Ovary (tissue), 3 donors: ENCODE measurements at regions not wholly inside any gene's neighbourhood (a gene's known extent, or its start where the extent isn't known, plus 50 kb on each side); places are given as distances from the start of the nearest gene placed in this dataset.

Source experiments
- POLR2A ChIP-seq: fragments of 450-650 bp; IDR thresholded peaks from one replicate; pipeline ENCODE4 v1.6.1; 2017; ENCODE audit warnings: antibody characterized with exemption, mild to moderate bottlenecking, moderate library complexity
- TF ChIP-seq, protein P1 (sequence below), 3 donors: fragments of 450-650 bp in 2 of 3; fragments of 200-600 bp in 1 of 3; IDR thresholded peaks; one replicate each; pipeline versions ENCODE4 v1.5.1 to v1.8.0; 2016 to 2022; ENCODE audit warnings: antibody characterized with exemption in 3 of 3, mild to moderate bottlenecking in 1 of 3
- donor health status: DM: no; HTN: no; CAD: no.

DNA sequence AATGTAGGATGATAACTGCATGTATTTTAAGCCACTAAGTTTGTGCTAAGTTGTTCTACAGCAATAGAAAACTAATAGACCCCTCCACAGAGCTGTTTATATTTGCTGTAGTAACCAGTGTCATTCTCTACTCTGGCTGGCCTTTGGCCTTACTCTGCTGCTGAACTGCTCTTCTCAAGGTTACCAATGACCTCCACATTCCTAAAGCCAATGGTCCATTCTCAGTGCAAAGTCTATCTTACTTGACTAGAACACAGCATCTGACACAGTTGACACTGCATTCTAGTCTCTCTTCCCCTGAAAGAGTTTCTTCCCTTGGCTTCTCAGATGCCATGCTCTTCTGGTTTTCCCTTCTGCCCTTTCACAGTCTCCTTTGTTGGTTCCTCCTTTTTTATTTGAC, 154.8 kb upstream of the CRY1 start:
- TF ChIP-seq, protein P1, sequence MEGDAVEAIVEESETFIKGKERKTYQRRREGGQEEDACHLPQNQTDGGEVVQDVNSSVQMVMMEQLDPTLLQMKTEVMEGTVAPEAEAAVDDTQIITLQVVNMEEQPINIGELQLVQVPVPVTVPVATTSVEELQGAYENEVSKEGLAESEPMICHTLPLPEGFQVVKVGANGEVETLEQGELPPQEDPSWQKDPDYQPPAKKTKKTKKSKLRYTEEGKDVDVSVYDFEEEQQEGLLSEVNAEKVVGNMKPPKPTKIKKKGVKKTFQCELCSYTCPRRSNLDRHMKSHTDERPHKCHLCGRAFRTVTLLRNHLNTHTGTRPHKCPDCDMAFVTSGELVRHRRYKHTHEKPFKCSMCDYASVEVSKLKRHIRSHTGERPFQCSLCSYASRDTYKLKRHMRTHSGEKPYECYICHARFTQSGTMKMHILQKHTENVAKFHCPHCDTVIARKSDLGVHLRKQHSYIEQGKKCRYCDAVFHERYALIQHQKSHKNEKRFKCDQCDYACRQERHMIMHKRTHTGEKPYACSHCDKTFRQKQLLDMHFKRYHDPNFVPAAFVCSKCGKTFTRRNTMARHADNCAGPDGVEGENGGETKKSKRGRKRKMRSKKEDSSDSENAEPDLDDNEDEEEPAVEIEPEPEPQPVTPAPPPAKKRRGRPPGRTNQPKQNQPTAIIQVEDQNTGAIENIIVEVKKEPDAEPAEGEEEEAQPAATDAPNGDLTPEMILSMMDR (IDR thresholded peaks at IDR 0.05): no peak
- no peak for TF ChIP-seq POLR2A
